ENCODE measurements at regions not wholly inside any gene's neighbourhood (a gene's known extent, or its start where the extent isn't known, plus 50 kb on each side); places are given as distances from the start of the nearest gene placed in this dataset.

DNA sequence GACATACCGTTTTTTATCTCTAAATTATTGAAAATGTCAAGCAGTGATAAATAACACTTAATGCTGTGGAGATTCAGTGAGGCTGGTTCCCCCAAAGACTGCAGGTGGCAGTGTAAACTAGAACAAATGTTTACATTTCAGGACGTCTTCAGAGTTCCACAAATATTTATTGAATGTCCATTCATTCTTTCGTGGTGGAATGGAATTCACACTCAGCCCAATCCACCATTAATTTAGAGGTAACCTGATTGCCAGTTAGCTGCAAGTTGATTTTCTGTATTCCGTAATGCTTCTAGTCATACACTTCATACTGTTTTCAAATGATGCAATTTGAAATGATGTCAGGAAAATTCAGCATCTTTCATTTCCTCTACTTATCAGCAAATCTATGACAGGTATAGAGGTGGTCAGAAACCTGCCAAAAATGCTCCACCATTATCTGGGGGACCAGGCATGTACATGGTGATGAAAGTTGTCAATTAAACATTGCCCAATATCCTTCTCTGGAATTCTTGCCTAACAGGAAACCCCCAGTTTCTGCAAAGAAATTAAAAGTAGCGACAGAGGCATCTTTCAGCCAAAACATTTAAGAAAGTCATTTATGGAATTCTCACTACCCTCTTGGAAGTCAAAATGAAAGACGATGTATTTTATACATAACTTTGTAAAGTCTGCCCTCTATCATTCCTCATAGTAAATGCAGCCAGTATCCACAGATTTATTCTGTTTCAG is 94.3 kb upstream of the BMAL1 start:
- ATAC-seq = peak; percentile 73
- in situ Hi-C loops (cut with MboI) (loop anchor here (25.0 kb wide), 1 partner anchor 846 kb away; no protein-coding TSS in a partner anchor), intact Hi-C loops (cut with micrococcal nuclease) (loop anchor here (1.0 kb wide), 3 partner anchors 56 to 219 kb away; no protein-coding TSS in a partner anchor)
- H3K27ac ChIP-seq (ENCODE audit: extremely low read depth, low read depth, low read length) = no peak overlapping the region
- H4K20me1 ChIP-seq (replicated peaks; ENCODE audit: control insufficient read depth, insufficient read depth, low read length) = no peaks in the 10 kb centered on the region
- no TSS peak for BruUV-seq (replicated peaks)
- H3K79me2 ChIP-seq (ENCODE audit: control insufficient read depth, insufficient read depth, low read length) = no peaks in the 10 kb centered on the region
- no peak overlapping the region for H3K4me3 ChIP-seq
- peak in 2 of 4 experiments; percentile 17 to 31 for DNase-seq (ENCODE audit: extremely low read depth in 1 of 4, low spot score in 3 of 4)
- H2AFZ ChIP-seq (ENCODE audit: low read depth, low read length) = no peak overlapping the region
- POLR2A ChIA-PET = no interaction called here
- CTCF ChIA-PET (ENCODE audit: low intra/inter-chr PET ratio) = interaction anchor here (0.6 to 2.8 kb wide), 10 partner anchors 24 to 852 kb away, joined by 3 to 21 read pairs (median 4); no protein-coding TSS in a partner anchor
- no peaks in the 10 kb centered on the region for H3K9me1 ChIP-seq (ENCODE audit: control insufficient read depth, insufficient read depth, low read length)
- peak; percentile 65 for FAIRE-seq
- 8% methylated on average over 6 of the region's 6 CpGs for WGBS (ENCODE audit: insufficient coverage, low coverage, missing lambda C conversion rate)
- no peaks in the 10 kb centered on the region for H3K4me1 ChIP-seq (replicated peaks in 1 of 2; ENCODE audit: control insufficient read depth in 2 of 2, insufficient read depth in 2 of 2, low read length in 2 of 2)
- H3K27me3 ChIP-seq (ENCODE audit: control insufficient read depth in 2 of 2, insufficient read depth in 2 of 2, low read length in 2 of 2) = no peaks in the 10 kb centered on the region; a peak in 1 of 5 replicates
- no peak overlapping the region for H3K9ac ChIP-seq (ENCODE audit: insufficient read depth in 1 of 2, low read depth in 2 of 2, low read length in 2 of 2)
- H3K36me3 ChIP-seq (ENCODE audit: control insufficient read depth, insufficient read depth, low read length) = no peaks in the 10 kb centered on the region
- H3K4me2 ChIP-seq (ENCODE audit: insufficient read depth, low read length) = no peak overlapping the region
- no peaks in the 10 kb centered on the region for H3K9me3 ChIP-seq (replicated peaks; ENCODE audit: control insufficient read depth, insufficient read depth, low read depth, low read length)
- TF ChIP-seq YY1 (IDR thresholded peaks at IDR 0.05; ENCODE audit: borderline replicate concordance in 1 of 3, control insufficient read depth in 1 of 3, extremely low read depth in 1 of 3, insufficient read depth in 3 of 3, insufficient read length in 1 of 3, insufficient replicate concordance in 2 of 3, low read depth in 1 of 3, low read length in 2 of 3) (no peak), HNRNPL (IDR thresholded peaks at IDR 0.05; ENCODE audit: low read depth, low read length) (no peak), ZNF445 (CRISPR knock-in tag; IDR thresholded peaks at IDR 0.05; ENCODE audit: low read depth) (no peak), MCM5 (IDR thresholded peaks at IDR 0.05; ENCODE audit: low read depth) (no peak), REST (IDR thresholded peaks at IDR 0.05; ENCODE audit: borderline replicate concordance) (peak; percentile 46; the same call in 1 of the 2 replicates), REST (CRISPR knock-in tag; IDR thresholded peaks at IDR 0.05; ENCODE audit: low read depth) (no peak), LARP7 (IDR thresholded peaks at IDR 0.05) (no peak), ATF4 (CRISPR knock-in tag; IDR thresholded peaks at IDR 0.05) (0 out of 2 replicates have a peak, but pooled peaks have one; percentile 14), CEBPG (CRISPR knock-in tag; IDR thresholded peaks at IDR 0.05) (peak; percentile 46; the same call in 1 of the 2 replicates), CEBPG (tag; conservative IDR thresholded peaks at IDR 0.05 in 1 of 2, IDR thresholded peaks at IDR 0.05 in 1 of 2) (peak; percentile 85 to 93), CEBPB (tag; IDR thresholded peaks at IDR 0.05) (peak; percentile 76)
